Activated CD4-positive, alpha-beta memory T cell treated with anti-CD3 and anti-CD28 coated beads, Interleukin-2, amount 10 ng/mL, durations not matched to agents 7 days and 5 days (primary cell): ENCODE measurements at regions not wholly inside any gene's neighbourhood (a gene's known extent, or its start where the extent isn't known, plus 50 kb on each side); places are given as distances from the start of the nearest gene placed in this dataset.
"Not testable (repeated sequence)": the region's sequence is repeated elsewhere in the genome, so short reads cannot be mapped to it uniquely, and the experiment has no call there.

Experiments used
- CTCF ChIA-PET: fragments of 350-600 bp; sonication (Branson Sonifier 250); formaldehyde crosslinking; loops from one replicate; lab custom pipeline; 2021; ENCODE audit warnings: antibody characterized with exemption, inconsistent platforms; lab: Charles Lee
- POLR2A ChIA-PET: fragments of 350-600 bp; sonication (Branson Sonifier 250); formaldehyde crosslinking; loops from one replicate; lab custom pipeline; 2021; ENCODE audit warnings: antibody characterized with exemption; lab: Charles Lee
- DNase-seq: peaks from one replicate; pipeline ENCODE4 v3.0.0-alpha.2; 2020
- H3K27ac Mint-ChIP-seq: one replicate; pipeline ENCODE4 v1.8.0; 2021; ENCODE audit warnings: mild to moderate bottlenecking, mixed read lengths
- H3K27me3 Mint-ChIP-seq: one replicate; pipeline ENCODE4 v1.8.0; 2021; ENCODE audit warnings: mixed read lengths
- H3K36me3 Mint-ChIP-seq: one replicate; pipeline ENCODE4 v1.8.0; 2021; ENCODE audit warnings: low read depth, mixed read lengths
- H3K4me1 Mint-ChIP-seq: one replicate; pipeline ENCODE4 v1.8.0; 2021; ENCODE audit warnings: mixed read lengths
- H3K4me3 Mint-ChIP-seq: one replicate; pipeline ENCODE4 v1.8.0; 2021; ENCODE audit warnings: mild to moderate bottlenecking, mixed read lengths
- H3K9me3 Mint-ChIP-seq: one replicate; pipeline ENCODE4 v1.8.0; 2021; ENCODE audit warnings: mixed read lengths

GRCh38 chr6:167236239-167236571 is 54.9 kb upstream of the UNC93A start:
- H3K27me3 Mint-ChIP-seq = peaks cover 15% of the 10 kb centered on the region
- H3K4me1 Mint-ChIP-seq = no peaks in the 10 kb centered on the region
- CTCF ChIA-PET = interaction anchor here (1.4 kb wide), 1 partner anchor 115 kb away, joined by 4 read pairs; no protein-coding TSS in a partner anchor
- POLR2A ChIA-PET = no interaction called here
- no peak for DNase-seq
- no peak overlapping the region for H3K27ac Mint-ChIP-seq
- no peak overlapping the region for H3K4me3 Mint-ChIP-seq
- no peaks in the 10 kb centered on the region for H3K9me3 Mint-ChIP-seq
- no peaks in the 10 kb centered on the region for H3K36me3 Mint-ChIP-seq

- ChIA-PET CTCF (interaction anchor here (1.4 kb wide), 1 partner anchor 114 kb away, joined by 4 read pairs; no protein-coding TSS in a partner anchor), POLR2A (no interaction called here)
- Mint-ChIP-seq H3K4me1 (no peaks in the 10 kb centered on the region), H3K36me3 (no peaks in the 10 kb centered on the region), H3K4me3 (no peak overlapping the region), H3K27me3 (peaks cover 15% of the 10 kb centered on the region), H3K27ac (no peak overlapping the region), H3K9me3 (no peaks in the 10 kb centered on the region)
- DNase-seq = no peak
Observed at GRCh38 chr6:167237438-167238145, 53.5 kb upstream of the UNC93A start.

- H3K4me1 Mint-ChIP-seq = no peaks in the 10 kb centered on the region
- no peak overlapping the region for H3K4me3 Mint-ChIP-seq
- POLR2A ChIA-PET = no interaction called here
- DNase-seq = no peak
- peaks cover 10% of the 10 kb centered on the region for H3K27me3 Mint-ChIP-seq
- no peaks in the 10 kb centered on the region for H3K36me3 Mint-ChIP-seq
- no peak overlapping the region for H3K27ac Mint-ChIP-seq
- H3K9me3 Mint-ChIP-seq = no peaks in the 10 kb centered on the region
- CTCF ChIA-PET = no interaction called here
Observed at GRCh38 chr6:167238146-167238693, 52.9 kb upstream of the UNC93A start.

GRCh38 chr6:167238694-167239467 is 52.2 kb upstream of the UNC93A start:
- POLR2A ChIA-PET = no interaction called here
- CTCF ChIA-PET = no interaction called here
- Mint-ChIP-seq H3K36me3 (no peaks in the 10 kb centered on the region), H3K27ac (no peak overlapping the region), H3K4me3 (no peak overlapping the region), H3K4me1 (no peaks in the 10 kb centered on the region), H3K9me3 (no peaks in the 10 kb centered on the region), H3K27me3 (peaks cover 8% of the 10 kb centered on the region)
- DNase-seq = no peak

GRCh38 chr6:167239470-167239869 is 51.6 kb upstream of the UNC93A start:
- H3K9me3 Mint-ChIP-seq, CTCF ChIA-PET, DNase-seq, H3K36me3 Mint-ChIP-seq, H3K27me3 Mint-ChIP-seq, H3K27ac Mint-ChIP-seq, H3K4me1 Mint-ChIP-seq, POLR2A ChIA-PET, H3K4me3 Mint-ChIP-seq: not testable (repeated sequence)

- no peak for DNase-seq
- no peak overlapping the region for H3K27ac Mint-ChIP-seq
- ChIA-PET POLR2A (no interaction called here), CTCF (no interaction called here)
- H3K9me3 Mint-ChIP-seq = no peaks in the 10 kb centered on the region
- no peaks in the 10 kb centered on the region for H3K4me1 Mint-ChIP-seq
- H3K36me3 Mint-ChIP-seq = no peaks in the 10 kb centered on the region
- peaks cover 9% of the 10 kb centered on the region for H3K27me3 Mint-ChIP-seq
- H3K4me3 Mint-ChIP-seq = no peak overlapping the region
Observed at GRCh38 chr6:167240034-167240541, 51.0 kb upstream of the UNC93A start.
